Liver (tissue), 8 donors: ENCODE measurements at regions not wholly inside any gene's neighbourhood (a gene's known extent, or its start where the extent isn't known, plus 50 kb on each side); places are given as distances from the start of the nearest gene placed in this dataset.
A peak's percentile ranks its signal among the peaks of the same experiment; 100 is the strongest.

Source experiments
- DNase-seq: peaks from one replicate; pipeline ENCODE4 v3.0.0-alpha.2; 2017; ENCODE audit warnings: low spot score
- H3K27ac ChIP-seq, 2 donors: one replicate each; pipeline ENCODE4 v1.7.0; 2013; ENCODE audit warnings: inconsistent platforms in 2 of 2, low read length in 2 of 2, control low read depth in 1 of 2, low read depth in 1 of 2, mild to moderate bottlenecking in 1 of 2
- H3K27me3 ChIP-seq, 4 donors: one replicate each; pipeline versions ENCODE4 v1.6.1 to v1.7.0; 2013; ENCODE audit warnings: low read length in 3 of 4, inconsistent platforms in 1 of 4, mild to moderate bottlenecking in 1 of 4, moderate library complexity in 1 of 4; ENCODE audit not compliant: control insufficient read depth in 4 of 4, insufficient read depth in 4 of 4
- H3K36me3 ChIP-seq, 4 donors: one replicate each; pipeline versions ENCODE4 v1.6.1 to v1.7.0; 2013; ENCODE audit warnings: low read length in 3 of 4, mild to moderate bottlenecking in 3 of 4, low read depth in 1 of 4, moderate library complexity in 1 of 4; ENCODE audit not compliant: control insufficient read depth in 4 of 4, insufficient read depth in 3 of 4
- H3K4me1 ChIP-seq, 4 donors: one replicate each; pipeline versions ENCODE4 v1.6.1 to v1.7.0; 2013; ENCODE audit warnings: low read length in 3 of 4, mild to moderate bottlenecking in 3 of 4, moderate library complexity in 1 of 4; ENCODE audit not compliant: control insufficient read depth in 4 of 4, insufficient read depth in 4 of 4
- H3K4me3 ChIP-seq, 3 donors: one replicate each; pipeline versions ENCODE4 v1.6.1 to v1.7.0; 2013; ENCODE audit warnings: low read length in 3 of 3, control low read depth in 1 of 3, low read depth in 1 of 3, mild to moderate bottlenecking in 1 of 3
- H3K9ac ChIP-seq, 2 donors: one replicate each; pipeline ENCODE4 v1.7.0; 2013; ENCODE audit warnings: low read length in 2 of 2, mild to moderate bottlenecking in 2 of 2, moderate library complexity in 2 of 2, control low read depth in 1 of 2, low read depth in 1 of 2
- H3K9me3 ChIP-seq, 4 donors: one replicate each; pipeline versions ENCODE4 v1.6.1 to v1.7.0; 2013; ENCODE audit warnings: low read length in 3 of 4; ENCODE audit not compliant: control insufficient read depth in 4 of 4
- EGR1 ChIP-seq, 2 donors: IDR thresholded peaks; 2 replicates each; pipeline ENCODE4 v1.6.1; 2016 to 2018; ENCODE audit warnings: antibody characterized with exemption in 2 of 2, low read depth in 2 of 2
- FOXA1 ChIP-seq: IDR thresholded peaks from 2 replicates; pipeline ENCODE4 v1.6.1; 2016; ENCODE audit warnings: antibody characterized with exemption
- FOXA2 ChIP-seq: IDR thresholded peaks from 2 replicates; pipeline ENCODE4 v1.6.1; 2016; ENCODE audit warnings: antibody characterized with exemption
- GABPA ChIP-seq, 2 donors: IDR thresholded peaks in 1 of 2; conservative IDR thresholded peaks in 1 of 2; 2 replicates each; pipeline ENCODE4 v1.6.1; 2016; ENCODE audit warnings: antibody characterized with exemption in 2 of 2, mild to moderate bottlenecking in 1 of 2, moderate library complexity in 1 of 2
- HNF4A ChIP-seq, 2 donors: conservative IDR thresholded peaks; 2 replicates each; pipeline ENCODE4 v1.6.1; 2016; ENCODE audit warnings: antibody characterized with exemption in 2 of 2, mild to moderate bottlenecking in 2 of 2
- HNF4G ChIP-seq: IDR thresholded peaks from 2 replicates; pipeline ENCODE4 v1.6.1; 2016; ENCODE audit warnings: antibody characterized with exemption
- JUND ChIP-seq, 2 donors: IDR thresholded peaks; 2 replicates each; pipeline ENCODE4 v1.6.1; 2016; ENCODE audit warnings: antibody characterized with exemption in 2 of 2
- NR2F2 ChIP-seq: IDR thresholded peaks from 2 replicates; pipeline ENCODE4 v1.6.1; 2016; ENCODE audit warnings: antibody characterized with exemption
- RAD21 ChIP-seq, 2 donors: IDR thresholded peaks; 2 replicates each; pipeline ENCODE4 v1.6.1; 2016; ENCODE audit warnings: antibody characterized with exemption in 2 of 2, mild to moderate bottlenecking in 2 of 2
- RXRA ChIP-seq, 2 donors: IDR thresholded peaks; 2 replicates each; pipeline ENCODE4 v1.6.1; 2017 to 2018; ENCODE audit warnings: antibody characterized with exemption in 2 of 2, mild to moderate bottlenecking in 1 of 2
- SP1 ChIP-seq: IDR thresholded peaks from 2 replicates; pipeline ENCODE4 v1.6.1; 2018; ENCODE audit warnings: antibody characterized with exemption, mild to moderate bottlenecking
- TAF1 ChIP-seq: conservative IDR thresholded peaks from 2 replicates; pipeline ENCODE4 v1.6.1; 2016; ENCODE audit warnings: antibody characterized with exemption, mild to moderate bottlenecking
- YY1 ChIP-seq: IDR thresholded peaks from 2 replicates; pipeline ENCODE4 v1.6.1; 2016; ENCODE audit warnings: antibody characterized with exemption, mild to moderate bottlenecking
- WGBS: extraction: QIAGEN DNeasy Blood & Tissue Kit; methylation state at CpG from one replicate; pipeline ENCODE4 v1.1.7; 2013; 5-methylcytosine and 5-hydroxymethylcytosine counted together
- TF ChIP-seq, protein P1 (sequence below): IDR thresholded peaks from 2 replicates; pipeline ENCODE4 v1.6.1; 2016; ENCODE audit warnings: antibody characterized with exemption
- TF ChIP-seq, protein P2 (sequence below): IDR thresholded peaks from 2 replicates; pipeline ENCODE4 v1.6.1; 2016; ENCODE audit warnings: antibody characterized with exemption, mild to moderate bottlenecking
- TF ChIP-seq, protein P3 (sequence below): IDR thresholded peaks from 2 replicates; pipeline ENCODE4 v1.6.1; 2016; ENCODE audit warnings: antibody characterized with exemption
- TF ChIP-seq, protein P4 (sequence below): IDR thresholded peaks from 2 replicates; pipeline ENCODE4 v1.6.1; 2016; ENCODE audit warnings: antibody characterized with exemption
- TF ChIP-seq, protein P5 (sequence below): fragments of 150-350 bp; IDR thresholded peaks from 2 replicates; pipeline ENCODE4 v1.5.1; 2017; ENCODE audit warnings: improper control_type of control experiment, low read depth, low read length; ENCODE audit not compliant: missing input control
- donor health status: healthy.
- donor health status: healthy.
- donor health status: healthy.
- donor health status: healthy.
- donor health status: healthy.

DNA sequence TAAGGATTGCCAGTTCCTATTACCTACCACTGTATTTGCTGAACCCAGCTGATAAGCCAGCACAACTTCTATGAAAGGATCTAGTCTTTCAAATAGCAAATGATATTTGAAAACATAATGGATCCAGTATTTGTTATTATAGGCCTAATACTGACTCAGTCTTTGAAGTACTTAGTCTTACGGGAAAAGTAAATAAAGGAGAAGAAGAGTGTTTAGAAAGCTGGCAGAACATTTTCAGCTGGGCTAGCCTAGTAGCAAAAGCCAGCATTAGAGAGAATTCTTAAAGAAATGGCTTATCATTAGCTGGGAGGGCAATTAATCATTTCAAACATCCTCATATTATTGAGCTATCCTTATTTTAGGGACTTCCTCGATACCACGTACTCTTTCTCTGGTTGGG lies 101.4 kb upstream of the GOLIM4 start:
- no peak overlapping the region for H3K9ac ChIP-seq
- TF ChIP-seq HNF4A (conservative IDR thresholded peaks at IDR 0.05), result no peak
- TF ChIP-seq TAF1, result no peak
- TF ChIP-seq, protein P1, sequence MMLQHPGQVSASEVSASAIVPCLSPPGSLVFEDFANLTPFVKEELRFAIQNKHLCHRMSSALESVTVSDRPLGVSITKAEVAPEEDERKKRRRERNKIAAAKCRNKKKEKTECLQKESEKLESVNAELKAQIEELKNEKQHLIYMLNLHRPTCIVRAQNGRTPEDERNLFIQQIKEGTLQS, result no peak
- TF ChIP-seq YY1, result no peak
- WGBS, result 72% methylated on average over 3 of the region's 3 CpGs
- no peak overlapping the region for H3K4me3 ChIP-seq
- no peaks in the 10 kb centered on the region for H3K9me3 ChIP-seq
- H3K4me1 ChIP-seq, result no peaks in the 10 kb centered on the region
- H3K27me3 ChIP-seq, result peaks cover 0 to 2% (median 0%) of the 10 kb centered on the region in 4 donors
- no peak overlapping the region for H3K27ac ChIP-seq
- DNase-seq, result no peak
- H3K36me3 ChIP-seq, result no peaks in the 10 kb centered on the region

DNA sequence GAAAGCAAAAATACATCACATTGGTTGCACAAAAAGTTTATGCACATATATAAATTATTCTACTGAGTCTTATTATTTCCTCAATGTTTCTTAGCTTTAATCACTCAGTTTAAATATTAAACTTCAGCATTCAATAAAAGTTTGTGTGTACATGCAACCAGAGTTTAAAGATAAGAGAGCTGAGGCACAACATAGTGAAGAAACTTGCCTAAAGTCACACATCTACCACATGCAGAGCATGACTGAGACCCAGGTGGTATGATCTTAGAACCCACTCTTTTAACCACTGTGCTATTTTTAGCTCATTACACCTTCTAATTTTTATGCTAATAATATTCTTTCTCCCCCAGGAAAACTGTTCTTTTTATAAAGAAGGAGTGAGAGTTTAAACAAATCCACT lies 96.1 kb upstream of the GOLIM4 start:
- no peak overlapping the region for H3K9ac ChIP-seq
- H3K27ac ChIP-seq, result no peak overlapping the region
- no peak overlapping the region for H3K4me3 ChIP-seq
- peaks cover 0 to 10% (median 6%) of the 10 kb centered on the region in 4 donors for H3K4me1 ChIP-seq
- DNase-seq, result no peak
- H3K27me3 ChIP-seq, result no peaks in the 10 kb centered on the region
- H3K36me3 ChIP-seq, result no peaks in the 10 kb centered on the region
- TF ChIP-seq RXRA (IDR thresholded peaks at IDR 0.05), result peak in 1 of 2 donors; percentile 25
- TF ChIP-seq, protein P1, result no peak
- H3K9me3 ChIP-seq, result no peaks in the 10 kb centered on the region

DNA sequence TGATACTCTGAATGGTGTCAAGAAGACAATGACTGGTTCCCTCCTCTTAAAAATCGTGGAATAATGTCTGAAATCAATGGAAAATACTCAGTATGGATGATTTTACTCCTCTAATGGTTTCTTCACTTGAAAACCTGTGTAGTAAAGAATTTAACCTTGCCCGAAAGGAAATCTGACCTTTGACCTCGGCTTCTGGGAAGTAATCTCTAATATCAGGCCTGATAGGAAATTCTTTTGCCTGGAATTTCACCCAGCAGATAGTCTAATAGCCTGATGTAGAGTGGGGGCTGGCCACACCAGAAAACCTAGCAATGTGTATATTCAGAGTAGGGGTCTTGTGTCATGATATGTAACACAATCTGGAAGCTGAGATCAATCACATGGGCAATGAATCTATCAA lies 91.5 kb upstream of the GOLIM4 start:
- DNase-seq, result no peak
- H3K27ac ChIP-seq, result peak overlapping the region; percentile 74 to 81
- peaks cover 2 to 25% (median 6%) of the 10 kb centered on the region in 4 donors for H3K4me1 ChIP-seq
- 32% methylated on average over 3 of the region's 3 CpGs for WGBS
- peak overlapping the region in 1 of 3 donors; percentile 29 for H3K4me3 ChIP-seq
- no peaks in the 10 kb centered on the region for H3K36me3 ChIP-seq
- H3K9ac ChIP-seq, result peak overlapping the region; percentile 4 to 29
- H3K27me3 ChIP-seq, result no peaks in the 10 kb centered on the region
- no peak for TF ChIP-seq JUND (IDR thresholded peaks at IDR 0.05)
- peak; percentile 51 to 52 for TF ChIP-seq RXRA (IDR thresholded peaks at IDR 0.05)
- TF ChIP-seq, protein P2, sequence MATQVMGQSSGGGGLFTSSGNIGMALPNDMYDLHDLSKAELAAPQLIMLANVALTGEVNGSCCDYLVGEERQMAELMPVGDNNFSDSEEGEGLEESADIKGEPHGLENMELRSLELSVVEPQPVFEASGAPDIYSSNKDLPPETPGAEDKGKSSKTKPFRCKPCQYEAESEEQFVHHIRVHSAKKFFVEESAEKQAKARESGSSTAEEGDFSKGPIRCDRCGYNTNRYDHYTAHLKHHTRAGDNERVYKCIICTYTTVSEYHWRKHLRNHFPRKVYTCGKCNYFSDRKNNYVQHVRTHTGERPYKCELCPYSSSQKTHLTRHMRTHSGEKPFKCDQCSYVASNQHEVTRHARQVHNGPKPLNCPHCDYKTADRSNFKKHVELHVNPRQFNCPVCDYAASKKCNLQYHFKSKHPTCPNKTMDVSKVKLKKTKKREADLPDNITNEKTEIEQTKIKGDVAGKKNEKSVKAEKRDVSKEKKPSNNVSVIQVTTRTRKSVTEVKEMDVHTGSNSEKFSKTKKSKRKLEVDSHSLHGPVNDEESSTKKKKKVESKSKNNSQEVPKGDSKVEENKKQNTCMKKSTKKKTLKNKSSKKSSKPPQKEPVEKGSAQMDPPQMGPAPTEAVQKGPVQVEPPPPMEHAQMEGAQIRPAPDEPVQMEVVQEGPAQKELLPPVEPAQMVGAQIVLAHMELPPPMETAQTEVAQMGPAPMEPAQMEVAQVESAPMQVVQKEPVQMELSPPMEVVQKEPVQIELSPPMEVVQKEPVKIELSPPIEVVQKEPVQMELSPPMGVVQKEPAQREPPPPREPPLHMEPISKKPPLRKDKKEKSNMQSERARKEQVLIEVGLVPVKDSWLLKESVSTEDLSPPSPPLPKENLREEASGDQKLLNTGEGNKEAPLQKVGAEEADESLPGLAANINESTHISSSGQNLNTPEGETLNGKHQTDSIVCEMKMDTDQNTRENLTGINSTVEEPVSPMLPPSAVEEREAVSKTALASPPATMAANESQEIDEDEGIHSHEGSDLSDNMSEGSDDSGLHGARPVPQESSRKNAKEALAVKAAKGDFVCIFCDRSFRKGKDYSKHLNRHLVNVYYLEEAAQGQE, result peak; percentile 26
- peak; percentile 77 for TF ChIP-seq NR2F2
- no peak for TF ChIP-seq FOXA1
- TF ChIP-seq YY1, result no peak
- peak; percentile 41 for TF ChIP-seq HNF4G
- no peak for TF ChIP-seq EGR1 (IDR thresholded peaks at IDR 0.05; ENCODE audit: low read depth in 2 of 2)
- TF ChIP-seq, protein P3, sequence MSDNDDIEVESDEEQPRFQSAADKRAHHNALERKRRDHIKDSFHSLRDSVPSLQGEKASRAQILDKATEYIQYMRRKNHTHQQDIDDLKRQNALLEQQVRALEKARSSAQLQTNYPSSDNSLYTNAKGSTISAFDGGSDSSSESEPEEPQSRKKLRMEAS, result no peak
- TF ChIP-seq TAF1, result no peak
- TF ChIP-seq, protein P4, sequence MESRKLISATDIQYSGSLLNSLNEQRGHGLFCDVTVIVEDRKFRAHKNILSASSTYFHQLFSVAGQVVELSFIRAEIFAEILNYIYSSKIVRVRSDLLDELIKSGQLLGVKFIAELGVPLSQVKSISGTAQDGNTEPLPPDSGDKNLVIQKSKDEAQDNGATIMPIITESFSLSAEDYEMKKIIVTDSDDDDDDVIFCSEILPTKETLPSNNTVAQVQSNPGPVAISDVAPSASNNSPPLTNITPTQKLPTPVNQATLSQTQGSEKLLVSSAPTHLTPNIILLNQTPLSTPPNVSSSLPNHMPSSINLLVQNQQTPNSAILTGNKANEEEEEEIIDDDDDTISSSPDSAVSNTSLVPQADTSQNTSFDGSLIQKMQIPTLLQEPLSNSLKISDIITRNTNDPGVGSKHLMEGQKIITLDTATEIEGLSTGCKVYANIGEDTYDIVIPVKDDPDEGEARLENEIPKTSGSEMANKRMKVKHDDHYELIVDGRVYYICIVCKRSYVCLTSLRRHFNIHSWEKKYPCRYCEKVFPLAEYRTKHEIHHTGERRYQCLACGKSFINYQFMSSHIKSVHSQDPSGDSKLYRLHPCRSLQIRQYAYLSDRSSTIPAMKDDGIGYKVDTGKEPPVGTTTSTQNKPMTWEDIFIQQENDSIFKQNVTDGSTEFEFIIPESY, result no peak
- TF ChIP-seq, protein P1, result no peak
- TF ChIP-seq, protein P5, sequence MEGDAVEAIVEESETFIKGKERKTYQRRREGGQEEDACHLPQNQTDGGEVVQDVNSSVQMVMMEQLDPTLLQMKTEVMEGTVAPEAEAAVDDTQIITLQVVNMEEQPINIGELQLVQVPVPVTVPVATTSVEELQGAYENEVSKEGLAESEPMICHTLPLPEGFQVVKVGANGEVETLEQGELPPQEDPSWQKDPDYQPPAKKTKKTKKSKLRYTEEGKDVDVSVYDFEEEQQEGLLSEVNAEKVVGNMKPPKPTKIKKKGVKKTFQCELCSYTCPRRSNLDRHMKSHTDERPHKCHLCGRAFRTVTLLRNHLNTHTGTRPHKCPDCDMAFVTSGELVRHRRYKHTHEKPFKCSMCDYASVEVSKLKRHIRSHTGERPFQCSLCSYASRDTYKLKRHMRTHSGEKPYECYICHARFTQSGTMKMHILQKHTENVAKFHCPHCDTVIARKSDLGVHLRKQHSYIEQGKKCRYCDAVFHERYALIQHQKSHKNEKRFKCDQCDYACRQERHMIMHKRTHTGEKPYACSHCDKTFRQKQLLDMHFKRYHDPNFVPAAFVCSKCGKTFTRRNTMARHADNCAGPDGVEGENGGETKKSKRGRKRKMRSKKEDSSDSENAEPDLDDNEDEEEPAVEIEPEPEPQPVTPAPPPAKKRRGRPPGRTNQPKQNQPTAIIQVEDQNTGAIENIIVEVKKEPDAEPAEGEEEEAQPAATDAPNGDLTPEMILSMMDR, result no peak
- TF ChIP-seq SP1, result peak; percentile 78
- TF ChIP-seq FOXA2, result no peak
- no peak for TF ChIP-seq GABPA (IDR thresholded peaks at IDR 0.05 in 1 of 2, conservative IDR thresholded peaks at IDR 0.05 in 1 of 2)
- peak; percentile 69 to 71 for TF ChIP-seq HNF4A (conservative IDR thresholded peaks at IDR 0.05)
- TF ChIP-seq RAD21 (IDR thresholded peaks at IDR 0.05), result no peak
- H3K9me3 ChIP-seq, result no peaks in the 10 kb centered on the region
